PC-9 (cell line): ENCODE measurements at regions not wholly inside any gene's neighbourhood (a gene's known extent, or its start where the extent isn't known, plus 50 kb on each side); places are given as distances from the start of the nearest gene placed in this dataset.

Source experiments
- BruUV-seq: library from RNA; stranded (reverse); fragments of 400-500 nt; replicated peaks from 2 replicates; lab custom pipeline; 2021; lab: Mats Ljungman, UMichigan
- CTCF ChIA-PET: fragments of 300-600 bp; sonication (Branson Sonifier 250); formaldehyde crosslinking; loops from one replicate; lab custom pipeline; 2022; ENCODE audit warnings: antibody characterized with exemption; lab: Charles Lee
- POLR2A ChIA-PET: fragments of 300-600 bp; sonication (Branson Sonifier 250); formaldehyde crosslinking; loops from one replicate; lab custom pipeline; 2022; ENCODE audit warnings: antibody characterized with exemption; ENCODE audit not compliant: unreplicated experiment; lab: Charles Lee
- DNase-seq, 2 experiments: peaks; one replicate each; pipeline versions ENCODE4 v3.0.0 to v3.0.0-alpha.2; 2015 to 2022; ENCODE audit warnings: mixed read lengths in 1 of 2
- H2AFZ ChIP-seq: fragments of 200-600 bp; sonication (generic); 2 replicates; pipeline ENCODE4 v1.8.1; 2017; ENCODE audit warnings: antibody characterized with exemption
- H3F3A ChIP-seq: fragments of 200-600 bp; sonication (generic); 2 replicates; pipeline ENCODE4 v1.8.1; 2017; ENCODE audit warnings: antibody characterized with exemption, mild to moderate bottlenecking, low read depth; ENCODE audit not compliant: insufficient read depth
- H3K27ac ChIP-seq: fragments of 200-600 bp; sonication (generic); 2 replicates; pipeline ENCODE4 v1.6.1; 2016; ENCODE audit warnings: mixed run types
- H3K27me3 ChIP-seq: fragments of 200-600 bp; sonication (generic); 2 replicates; pipeline ENCODE4 v1.6.1; 2016; ENCODE audit warnings: low read depth, mixed run types; ENCODE audit not compliant: insufficient read depth
- H3K36me3 ChIP-seq: fragments of 200-600 bp; sonication (generic); 2 replicates; pipeline ENCODE4 v1.6.1; 2016; ENCODE audit warnings: low read depth, mixed run types
- H3K4me1 ChIP-seq: fragments of 200-600 bp; sonication (generic); replicated peaks from 2 replicates; pipeline ENCODE4 v1.6.1; 2016; ENCODE audit warnings: mixed run types; ENCODE audit not compliant: insufficient read depth
- H3K4me2 ChIP-seq: fragments of 200-600 bp; sonication (generic); 2 replicates; pipeline ENCODE4 v1.6.1; 2017; ENCODE audit warnings: mixed run types
- H3K4me3 ChIP-seq: fragments of 200-600 bp; sonication (generic); 2 replicates; pipeline ENCODE4 v1.6.1; 2016; ENCODE audit warnings: mixed run types
- H3K79me2 ChIP-seq: fragments of 200-600 bp; sonication (generic); 2 replicates; pipeline ENCODE4 v1.6.1; 2017; ENCODE audit warnings: low read depth, mixed run types
- H3K9me2 ChIP-seq: fragments of 200-600 bp; sonication (generic); 2 replicates; pipeline ENCODE4 v1.8.1; 2017; ENCODE audit warnings: mild to moderate bottlenecking; ENCODE audit not compliant: insufficient read depth
- H3K9me3 ChIP-seq: fragments of 200-600 bp; sonication (generic); 2 replicates; pipeline ENCODE4 v1.8.1; 2016; ENCODE audit warnings: low read depth; ENCODE audit not compliant: insufficient read depth
- H4K20me1 ChIP-seq: fragments of 200-600 bp; sonication (generic); 2 replicates; pipeline ENCODE4 v1.8.1; 2017; ENCODE audit not compliant: insufficient read depth
- CTCF ChIP-seq: fragments of 200-600 bp; sonication (generic); conservative IDR thresholded peaks from 2 replicates; pipeline ENCODE4 v1.6.1; 2017; ENCODE audit warnings: mixed run types, antibody characterized with exemption, mild to moderate bottlenecking, moderate library complexity
- EZH2 ChIP-seq: fragments of 200-600 bp; sonication (generic); IDR thresholded peaks from 2 replicates; pipeline ENCODE4 v1.8.0; 2017; ENCODE audit warnings: antibody characterized with exemption, low read depth
- intact Hi-C: fragments of 100-400 bp; cut with micrococcal nuclease; formaldehyde crosslinking; loops from one replicate; pipeline ENCODE4 v1.10.0; 2022; ENCODE audit not compliant: unreplicated experiment

- no peak for TF ChIP-seq EZH2
- no peak for TF ChIP-seq CTCF
Measured at GRCh38 chr5:4797445-4797844, 342.7 kb upstream of the ADAMTS16 start.

DNA sequence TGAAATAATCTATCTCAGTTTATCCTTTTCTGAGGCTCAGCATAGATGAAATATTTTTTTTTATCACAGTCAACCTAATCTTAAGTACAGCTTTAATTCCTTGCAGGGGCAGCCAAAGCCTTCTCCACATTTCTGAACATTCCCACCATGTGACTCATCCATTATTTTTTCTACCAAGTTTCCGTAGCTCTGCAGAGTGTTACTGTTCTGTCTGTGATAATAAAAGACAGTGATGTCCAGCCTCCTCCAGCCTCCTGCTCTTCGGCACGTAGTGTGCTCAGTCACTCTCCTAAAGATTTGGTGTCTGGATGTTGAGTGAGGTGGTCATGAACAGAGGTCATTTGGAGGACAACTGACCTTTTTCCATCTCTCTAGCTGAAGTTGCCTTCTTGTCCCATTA is 338.1 kb upstream of the ADAMTS16 start:
- CTCF ChIA-PET = no interaction called here
- DNase-seq = no peak
- BruUV-seq = no TSS peak
- TF ChIP-seq CTCF (no peak), EZH2 (no peak)
- H3K4me3 ChIP-seq = no peak overlapping the region
- no peaks in the 10 kb centered on the region for H3K36me3 ChIP-seq
- no peaks in the 10 kb centered on the region for H4K20me1 ChIP-seq
- H3K9me2 ChIP-seq = no peaks in the 10 kb centered on the region
- no peaks in the 10 kb centered on the region for H3K9me3 ChIP-seq
- intact Hi-C loops = no loop called here
- POLR2A ChIA-PET = no interaction called here
- H3K79me2 ChIP-seq = no peaks in the 10 kb centered on the region
- H3K4me1 ChIP-seq = no peaks in the 10 kb centered on the region
- H3K4me2 ChIP-seq = no peak overlapping the region
- H3F3A ChIP-seq = no peaks in the 10 kb centered on the region
- H3K27ac ChIP-seq = no peak overlapping the region
- no peak overlapping the region for H2AFZ ChIP-seq
- peaks cover 43% of the 10 kb centered on the region for H3K27me3 ChIP-seq

More at GRCh38 chr5:4797445-4797844, 342.7 kb upstream of the ADAMTS16 start:
- H3K4me3 ChIP-seq = no peak overlapping the region
- no peaks in the 10 kb centered on the region for H3F3A ChIP-seq
- no TSS peak for BruUV-seq
- peaks cover 5% of the 10 kb centered on the region; the same call in 1 of the 2 replicates for H4K20me1 ChIP-seq
- H3K27ac ChIP-seq = no peak overlapping the region
- intact Hi-C loops = no loop called here
- ChIA-PET POLR2A (no interaction called here), CTCF (no interaction called here)
- H3K27me3 ChIP-seq = peaks cover 14% of the 10 kb centered on the region; the same call in 1 of the 2 replicates
- H2AFZ ChIP-seq = no peak overlapping the region
- no peaks in the 10 kb centered on the region for H3K79me2 ChIP-seq
- no peak overlapping the region for H3K4me2 ChIP-seq
- H3K36me3 ChIP-seq = no peaks in the 10 kb centered on the region
- 0 out of 2 replicates have a peak, but pooled peaks cover 7% of the 10 kb centered on the region for H3K9me2 ChIP-seq
- no peaks in the 10 kb centered on the region for H3K4me1 ChIP-seq
- no peaks in the 10 kb centered on the region for H3K9me3 ChIP-seq
- DNase-seq = no peak

DNA sequence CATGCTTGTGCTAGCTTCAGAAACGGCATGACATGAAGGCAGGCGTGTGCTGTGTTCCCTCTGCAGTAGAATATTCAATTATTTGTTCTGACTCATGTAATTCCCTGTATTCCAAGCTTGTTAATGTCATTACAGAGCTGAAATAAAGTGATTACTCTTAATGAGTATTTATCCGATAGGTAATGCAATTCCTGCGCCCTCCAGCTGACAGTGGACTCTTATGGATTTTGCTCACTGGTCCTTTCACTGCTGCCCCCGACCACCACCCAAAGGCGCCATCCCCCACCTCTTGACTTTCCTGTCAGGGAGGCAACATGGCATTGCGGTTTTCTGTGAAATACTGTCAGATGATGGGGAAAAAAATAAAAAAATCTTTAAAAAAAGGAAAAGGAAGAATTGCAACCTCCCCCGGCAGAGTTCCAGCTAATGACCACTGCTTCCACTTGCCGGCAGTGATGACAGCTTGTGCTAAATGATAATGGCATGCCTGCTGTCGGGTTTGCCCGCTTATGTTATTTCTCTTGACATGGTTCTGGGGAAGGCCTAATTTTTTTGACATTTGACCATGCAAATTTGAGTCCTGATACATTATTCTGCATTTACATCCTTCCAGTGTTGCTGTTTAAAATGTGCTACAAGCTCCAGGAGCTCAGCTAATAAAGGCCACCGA is 335.3 kb upstream of the ADAMTS16 start:
- no peaks in the 10 kb centered on the region for H3K79me2 ChIP-seq
- no peak overlapping the region for H3K4me2 ChIP-seq
- H3K27ac ChIP-seq = no peak overlapping the region
- intact Hi-C loops = no loop called here
- H3K4me1 ChIP-seq = no peaks in the 10 kb centered on the region
- ChIA-PET POLR2A (no interaction called here), CTCF (no interaction called here)
- TF ChIP-seq EZH2 (no peak), CTCF (no peak)
- no peaks in the 10 kb centered on the region for H3F3A ChIP-seq
- H3K9me3 ChIP-seq = no peaks in the 10 kb centered on the region
- DNase-seq = no peak
- no peaks in the 10 kb centered on the region for H3K9me2 ChIP-seq
- H3K36me3 ChIP-seq = no peaks in the 10 kb centered on the region
- no peak overlapping the region for H3K4me3 ChIP-seq
- no peak overlapping the region for H2AFZ ChIP-seq
- no TSS peak for BruUV-seq
- peaks cover 42% of the 10 kb centered on the region for H3K27me3 ChIP-seq
- no peaks in the 10 kb centered on the region for H4K20me1 ChIP-seq
